KMS-11 (cell line): ENCODE measurements at regions not wholly inside any gene's neighbourhood (a gene's known extent, or its start where the extent isn't known, plus 50 kb on each side); places are given as distances from the start of the nearest gene placed in this dataset.

Experiments
- H2AFZ ChIP-seq: fragments of 200-600 bp; sonication (generic); 2 replicates; pipeline ENCODE4 v1.6.1; 2016; ENCODE audit warnings: antibody characterized with exemption, mixed run types, low read depth
- H3K27ac ChIP-seq: fragments of 200-600 bp; sonication (generic); 2 replicates; pipeline ENCODE4 v1.6.1; 2016; ENCODE audit warnings: mild to moderate bottlenecking, mixed run types
- H3K27me3 ChIP-seq: fragments of 200-600 bp; sonication (generic); 2 replicates; pipeline ENCODE4 v1.6.1; 2017; ENCODE audit warnings: mild to moderate bottlenecking, low read depth, mixed run types, moderate library complexity; ENCODE audit not compliant: insufficient read depth
- H3K36me3 ChIP-seq: fragments of 200-600 bp; sonication (generic); 2 replicates; pipeline ENCODE4 v1.6.1; 2017; ENCODE audit warnings: mild to moderate bottlenecking, mixed run types; ENCODE audit not compliant: insufficient read depth
- H3K4me1 ChIP-seq: fragments of 200-600 bp; sonication (generic); 2 replicates; pipeline ENCODE4 v1.6.1; 2016; ENCODE audit warnings: mild to moderate bottlenecking, low read depth, mixed run types; ENCODE audit not compliant: poor library complexity, severe bottlenecking
- H3K4me2 ChIP-seq: fragments of 200-600 bp; sonication (generic); 2 replicates; pipeline ENCODE4 v1.7.0; 2016; ENCODE audit warnings: mild to moderate bottlenecking, mixed run types
- H3K4me3 ChIP-seq: fragments of 200-600 bp; sonication (generic); IDR thresholded peaks from 2 replicates; pipeline ENCODE4 v1.6.1; 2017; ENCODE audit warnings: low read depth, low read length, mixed read lengths; ENCODE audit not compliant: insufficient read depth
- H3K79me2 ChIP-seq: fragments of 200-600 bp; sonication (generic); 2 replicates; pipeline ENCODE4 v1.6.1; 2016; ENCODE audit warnings: low read depth, mixed run types; ENCODE audit not compliant: insufficient read depth
- H3K9ac ChIP-seq: fragments of 200-600 bp; sonication (generic); 2 replicates; pipeline ENCODE4 v1.6.1; 2016; ENCODE audit warnings: mild to moderate bottlenecking, mixed run types
- H4K20me1 ChIP-seq: fragments of 200-600 bp; sonication (generic); 2 replicates; pipeline ENCODE4 v1.6.1; 2016; ENCODE audit warnings: mild to moderate bottlenecking, mixed run types; ENCODE audit not compliant: insufficient read depth
- TF ChIP-seq, protein P1 (sequence below): fragments of 200-600 bp; sonication (generic); conservative IDR thresholded peaks from 2 replicates; pipeline ENCODE4 v1.6.1; 2017; ENCODE audit warnings: low read depth, mild to moderate bottlenecking, antibody characterized with exemption, low read length, moderate library complexity, mixed read lengths

GRCh38 chr22:48053973-48054372 is 1291.5 kb downstream of the TBC1D22A start:
- H3K4me2 ChIP-seq: no peak overlapping the region
- no peaks in the 10 kb centered on the region for H3K27me3 ChIP-seq
- H3K36me3 ChIP-seq: no peaks in the 10 kb centered on the region
- H3K4me1 ChIP-seq: no peaks in the 10 kb centered on the region
- H3K4me3 ChIP-seq: no peak overlapping the region
- no peak overlapping the region for H2AFZ ChIP-seq
- no peak overlapping the region for H3K9ac ChIP-seq
- H4K20me1 ChIP-seq: no peaks in the 10 kb centered on the region
- no peak overlapping the region for H3K27ac ChIP-seq
- no peaks in the 10 kb centered on the region for H3K79me2 ChIP-seq
- TF ChIP-seq, protein P1, sequence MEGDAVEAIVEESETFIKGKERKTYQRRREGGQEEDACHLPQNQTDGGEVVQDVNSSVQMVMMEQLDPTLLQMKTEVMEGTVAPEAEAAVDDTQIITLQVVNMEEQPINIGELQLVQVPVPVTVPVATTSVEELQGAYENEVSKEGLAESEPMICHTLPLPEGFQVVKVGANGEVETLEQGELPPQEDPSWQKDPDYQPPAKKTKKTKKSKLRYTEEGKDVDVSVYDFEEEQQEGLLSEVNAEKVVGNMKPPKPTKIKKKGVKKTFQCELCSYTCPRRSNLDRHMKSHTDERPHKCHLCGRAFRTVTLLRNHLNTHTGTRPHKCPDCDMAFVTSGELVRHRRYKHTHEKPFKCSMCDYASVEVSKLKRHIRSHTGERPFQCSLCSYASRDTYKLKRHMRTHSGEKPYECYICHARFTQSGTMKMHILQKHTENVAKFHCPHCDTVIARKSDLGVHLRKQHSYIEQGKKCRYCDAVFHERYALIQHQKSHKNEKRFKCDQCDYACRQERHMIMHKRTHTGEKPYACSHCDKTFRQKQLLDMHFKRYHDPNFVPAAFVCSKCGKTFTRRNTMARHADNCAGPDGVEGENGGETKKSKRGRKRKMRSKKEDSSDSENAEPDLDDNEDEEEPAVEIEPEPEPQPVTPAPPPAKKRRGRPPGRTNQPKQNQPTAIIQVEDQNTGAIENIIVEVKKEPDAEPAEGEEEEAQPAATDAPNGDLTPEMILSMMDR: no peak

DNA sequence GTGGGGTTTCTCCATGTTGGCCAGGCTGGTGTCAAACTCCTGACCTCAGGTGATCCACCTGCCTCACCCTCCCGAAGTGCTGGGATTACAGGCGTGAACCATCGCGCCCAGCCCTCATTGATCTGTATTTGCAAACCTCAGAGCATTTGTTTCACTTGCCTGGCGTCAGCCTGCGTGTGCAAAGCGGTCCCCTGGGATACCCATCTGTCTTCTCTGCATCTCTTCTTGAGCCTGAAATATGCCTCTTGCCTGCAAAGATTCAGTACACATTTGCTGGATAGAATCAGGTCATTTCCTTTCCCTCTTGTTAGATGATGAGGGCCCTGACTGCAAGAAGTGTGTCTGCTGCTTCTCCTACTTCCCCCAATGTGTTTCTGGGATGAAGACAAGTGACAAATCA is 1291.0 kb downstream of the TBC1D22A start:
- Histone ChIP-seq H3K9ac (no peak overlapping the region), H3K27ac (no peak overlapping the region), H3K79me2 (no peaks in the 10 kb centered on the region), H3K4me1 (no peaks in the 10 kb centered on the region), H2AFZ (no peak overlapping the region), H3K4me2 (no peak overlapping the region), H3K27me3 (no peaks in the 10 kb centered on the region), H3K36me3 (no peaks in the 10 kb centered on the region), H3K4me3 (no peak overlapping the region), H4K20me1 (no peaks in the 10 kb centered on the region)
- TF ChIP-seq, protein P1: no peak

DNA sequence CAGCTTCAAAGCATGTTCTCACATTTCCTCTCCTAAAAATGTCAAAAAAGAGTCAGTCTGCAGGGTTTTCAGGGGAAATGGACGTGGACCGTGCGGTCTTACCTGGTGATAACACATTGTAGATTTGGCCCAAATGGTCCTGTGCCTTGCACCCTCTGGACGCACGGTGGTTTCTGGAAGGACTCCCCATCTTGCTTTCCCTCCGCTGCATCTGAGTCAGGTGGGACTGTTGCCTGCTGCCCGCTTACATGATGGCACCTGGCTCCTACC is 1290.1 kb downstream of the TBC1D22A start:
- Histone ChIP-seq H3K27ac (no peak overlapping the region), H3K36me3 (no peaks in the 10 kb centered on the region), H3K4me1 (no peaks in the 10 kb centered on the region), H3K27me3 (no peaks in the 10 kb centered on the region), H3K4me2 (no peak overlapping the region), H3K9ac (no peak overlapping the region), H3K79me2 (no peaks in the 10 kb centered on the region), H3K4me3 (no peak overlapping the region), H4K20me1 (no peaks in the 10 kb centered on the region), H2AFZ (no peak overlapping the region)
- TF ChIP-seq, protein P1: no peak

GRCh38 chr22:48051796-48052620 is 1289.6 kb downstream of the TBC1D22A start:
- no peak overlapping the region for H3K4me3 ChIP-seq
- no peak overlapping the region for H3K4me2 ChIP-seq
- H3K36me3 ChIP-seq: no peaks in the 10 kb centered on the region
- no peak overlapping the region for H3K9ac ChIP-seq
- TF ChIP-seq, protein P1: no peak
- no peak overlapping the region for H3K27ac ChIP-seq
- H3K27me3 ChIP-seq: no peaks in the 10 kb centered on the region
- H3K4me1 ChIP-seq: no peaks in the 10 kb centered on the region
- no peaks in the 10 kb centered on the region for H3K79me2 ChIP-seq
- no peaks in the 10 kb centered on the region for H4K20me1 ChIP-seq
- no peak overlapping the region for H2AFZ ChIP-seq
